ENCODE measurements at regions not wholly inside any gene's neighbourhood (a gene's known extent, or its start where the extent isn't known, plus 50 kb on each side); places are given as distances from the start of the nearest gene placed in this dataset.

GRCh38 chr2:192247456-192247855 lies 52.7 kb upstream of the TMEFF2 start:
- no peak for DNase-seq (ENCODE audit: low read depth)

- DNase-seq (ENCODE audit: low read depth), result no peak
Observed at GRCh38 chr2:192246297-192246696, 51.6 kb upstream of the TMEFF2 start.

GRCh38 chr2:192245329-192245728 lies 50.6 kb upstream of the TMEFF2 start:
- DNase-seq (ENCODE audit: low read depth), result no peak

All from activated T-helper 9 cell treated with anti-CD3 and anti-CD28 coated beads, Interleukin-2, amount 50 U/mL, for 16 hours (primary cell).